Endodermal cell (in vitro differentiated cells): ENCODE measurements at regions not wholly inside any gene's neighbourhood (a gene's known extent, or its start where the extent isn't known, plus 50 kb on each side); places are given as distances from the start of the nearest gene placed in this dataset.

Experiments used
- DNase-seq: peaks from one replicate; pipeline ENCODE4 v3.0.0-alpha.2; 2017
- H3K27ac ChIP-seq: 2 replicates; pipeline ENCODE4 v1.5.1; 2013; ENCODE audit warnings: mild to moderate bottlenecking, low read depth, low read length, moderate library complexity
- H3K27me3 ChIP-seq: 2 replicates; pipeline ENCODE4 v1.6.1; 2013; ENCODE audit warnings: mild to moderate bottlenecking, low read length, moderate library complexity; ENCODE audit not compliant: insufficient read depth, control insufficient read depth, poor library complexity, severe bottlenecking
- H3K36me3 ChIP-seq: 2 replicates; pipeline ENCODE4 v1.7.0; 2013; ENCODE audit warnings: mild to moderate bottlenecking, low read length, moderate library complexity; ENCODE audit not compliant: control insufficient read depth, insufficient read depth
- H3K4me1 ChIP-seq: one replicate; pipeline ENCODE4 v1.7.0; 2013; ENCODE audit warnings: low read length; ENCODE audit not compliant: control insufficient read depth, insufficient read depth
- H3K4me3 ChIP-seq: 2 replicates; pipeline ENCODE4 v1.5.1; 2013; ENCODE audit warnings: mild to moderate bottlenecking, low read length, moderate library complexity
- H3K9ac ChIP-seq: 2 replicates; pipeline ENCODE4 v1.6.1; 2013; ENCODE audit warnings: mild to moderate bottlenecking, low read length, moderate library complexity; ENCODE audit not compliant: poor library complexity, severe bottlenecking; ENCODE audit errors: extremely low read depth
- H3K9me3 ChIP-seq: 2 replicates; pipeline ENCODE4 v1.6.1; 2013; ENCODE audit warnings: mild to moderate bottlenecking, low read length, moderate library complexity; ENCODE audit not compliant: control insufficient read depth
- H3K27ac Mint-ChIP-seq: 2 replicates; pipeline ENCODE4 v1.8.0; 2020; ENCODE audit warnings: mixed read lengths
- H3K27me3 Mint-ChIP-seq: 2 replicates; pipeline ENCODE4 v1.8.0; 2021; ENCODE audit warnings: mild to moderate bottlenecking, mixed read lengths; ENCODE audit not compliant: insufficient read depth
- H3K36me3 Mint-ChIP-seq: 2 replicates; pipeline ENCODE4 v1.8.0; 2020; ENCODE audit warnings: low read depth, mixed read lengths
- H3K4me1 Mint-ChIP-seq: 2 replicates; pipeline ENCODE4 v1.8.0; 2020; ENCODE audit warnings: mixed read lengths
- H3K4me3 Mint-ChIP-seq: 2 replicates; pipeline ENCODE4 v1.8.0; 2020; ENCODE audit warnings: mild to moderate bottlenecking, moderate library complexity, mixed read lengths
- H3K9me3 Mint-ChIP-seq: 2 replicates; pipeline ENCODE4 v1.8.0; 2020; ENCODE audit warnings: mild to moderate bottlenecking, mixed read lengths
- WGBS, 2 experiments: methylation state at CpG; one replicate each; pipeline versions ENCODE4 v1.1.5 to v1.1.7; 2013; ENCODE audit warnings: missing lambda C conversion rate in 2 of 2, mixed read lengths in 1 of 2; ENCODE audit not compliant: insufficient coverage in 1 of 2, insufficient read length in 1 of 2; 5-methylcytosine and 5-hydroxymethylcytosine counted together
- TF ChIP-seq, protein P1 (sequence below): fragments of 200-600 bp; sonication (generic); conservative IDR thresholded peaks from 2 replicates; pipeline ENCODE4 v1.5.0; 2021; ENCODE audit warnings: antibody characterized with exemption, mild to moderate bottlenecking

DNA sequence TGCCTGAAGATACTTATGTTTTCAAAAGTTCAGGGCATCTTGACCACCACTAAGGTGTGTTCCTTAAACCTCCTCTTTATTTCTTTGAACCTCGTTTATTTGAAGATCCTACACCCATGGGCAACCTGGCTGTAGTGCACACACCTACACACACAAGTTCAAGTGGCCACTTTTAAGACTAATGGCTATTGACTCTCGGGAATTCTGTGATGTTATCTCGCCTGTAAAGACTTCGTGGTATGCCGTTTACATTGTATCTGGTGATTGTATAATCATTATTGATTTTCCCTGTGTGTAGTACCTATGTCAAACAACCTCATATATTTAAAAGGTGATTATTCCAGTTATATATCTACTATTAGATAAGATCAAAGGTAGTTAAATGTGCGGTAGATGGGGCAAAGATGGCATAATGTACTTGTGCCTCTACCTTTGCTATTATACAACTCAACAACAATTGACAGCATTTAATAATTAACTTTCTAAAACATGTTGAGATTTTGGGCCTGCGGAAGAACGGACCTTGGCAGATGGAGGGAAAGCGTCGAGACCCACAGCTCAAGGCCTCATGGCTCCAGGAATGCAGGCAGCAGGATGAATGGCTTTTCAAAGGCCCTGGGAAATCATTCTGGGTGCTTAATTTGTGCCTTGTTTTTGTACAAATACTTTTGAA is 51.4 kb upstream of the IRX2 start:
- Histone ChIP-seq H3K4me1 (no peaks in the 10 kb centered on the region), H3K27ac (no peak overlapping the region), H3K36me3 (no peaks in the 10 kb centered on the region), H3K27me3 (no peaks in the 10 kb centered on the region), H3K9ac (no peak overlapping the region), H3K4me3 (no peak overlapping the region), H3K9me3 (no peaks in the 10 kb centered on the region)
- no peaks in the 10 kb centered on the region for H3K4me1 Mint-ChIP-seq
- TF ChIP-seq, protein P1, sequence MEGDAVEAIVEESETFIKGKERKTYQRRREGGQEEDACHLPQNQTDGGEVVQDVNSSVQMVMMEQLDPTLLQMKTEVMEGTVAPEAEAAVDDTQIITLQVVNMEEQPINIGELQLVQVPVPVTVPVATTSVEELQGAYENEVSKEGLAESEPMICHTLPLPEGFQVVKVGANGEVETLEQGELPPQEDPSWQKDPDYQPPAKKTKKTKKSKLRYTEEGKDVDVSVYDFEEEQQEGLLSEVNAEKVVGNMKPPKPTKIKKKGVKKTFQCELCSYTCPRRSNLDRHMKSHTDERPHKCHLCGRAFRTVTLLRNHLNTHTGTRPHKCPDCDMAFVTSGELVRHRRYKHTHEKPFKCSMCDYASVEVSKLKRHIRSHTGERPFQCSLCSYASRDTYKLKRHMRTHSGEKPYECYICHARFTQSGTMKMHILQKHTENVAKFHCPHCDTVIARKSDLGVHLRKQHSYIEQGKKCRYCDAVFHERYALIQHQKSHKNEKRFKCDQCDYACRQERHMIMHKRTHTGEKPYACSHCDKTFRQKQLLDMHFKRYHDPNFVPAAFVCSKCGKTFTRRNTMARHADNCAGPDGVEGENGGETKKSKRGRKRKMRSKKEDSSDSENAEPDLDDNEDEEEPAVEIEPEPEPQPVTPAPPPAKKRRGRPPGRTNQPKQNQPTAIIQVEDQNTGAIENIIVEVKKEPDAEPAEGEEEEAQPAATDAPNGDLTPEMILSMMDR, result no peak
- H3K27ac Mint-ChIP-seq, result no peak overlapping the region
- H3K4me3 Mint-ChIP-seq, result no peak overlapping the region
- no peaks in the 10 kb centered on the region for H3K36me3 Mint-ChIP-seq
- DNase-seq, result no peak
- no peaks in the 10 kb centered on the region for H3K9me3 Mint-ChIP-seq
- 94 to 96% methylated on average over 4 to 8 of the region's 10 CpGs for WGBS, 2 experiments
- no peaks in the 10 kb centered on the region for H3K27me3 Mint-ChIP-seq

DNA sequence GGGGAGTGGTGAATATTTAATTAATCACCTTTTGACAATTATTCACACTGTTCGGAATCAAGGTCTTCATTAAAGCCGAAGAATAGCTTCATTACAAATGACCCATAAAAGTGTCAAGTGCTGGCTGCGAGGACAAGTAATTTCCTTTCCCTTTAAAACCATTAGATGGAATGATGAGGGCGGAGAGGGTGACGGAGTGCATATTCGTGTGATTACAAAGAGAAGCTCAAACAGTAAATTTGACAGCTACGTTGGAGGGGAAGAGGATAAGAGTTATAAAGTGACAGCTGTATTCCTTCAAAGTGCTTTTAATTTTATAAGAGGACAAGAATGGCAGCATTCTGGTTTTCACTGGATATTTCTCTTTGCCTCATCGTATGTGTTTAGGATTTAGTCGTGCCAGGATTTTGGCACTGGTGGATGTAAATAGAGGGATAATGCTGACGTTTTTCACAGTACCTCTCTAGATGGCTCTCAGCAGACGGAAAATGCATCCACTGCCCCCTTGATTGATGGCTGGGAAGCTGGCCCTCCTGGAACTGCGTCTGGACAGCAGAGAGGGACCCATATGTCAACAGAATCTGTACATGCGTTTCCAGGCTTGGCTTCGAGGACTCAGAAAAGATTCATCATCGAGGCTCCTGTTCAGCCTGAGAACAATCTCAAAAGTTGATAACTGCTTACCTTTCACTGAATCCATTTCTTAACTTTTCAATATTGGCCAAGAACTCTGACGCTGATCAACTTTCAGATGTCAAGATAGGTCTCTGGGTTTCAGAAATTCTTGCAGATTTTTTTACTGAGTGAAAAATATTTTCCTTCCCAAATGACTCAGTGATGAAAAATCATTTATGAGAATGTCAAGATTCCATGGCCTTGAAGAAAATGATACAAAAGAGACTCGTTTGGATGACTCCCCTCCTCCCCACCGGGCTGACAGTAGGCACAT is 50.4 kb upstream of the IRX2 start:
- no peaks in the 10 kb centered on the region for H3K36me3 ChIP-seq
- no peak overlapping the region for H3K27ac ChIP-seq
- H3K4me1 ChIP-seq, result no peaks in the 10 kb centered on the region
- no peak overlapping the region for H3K4me3 ChIP-seq
- no peaks in the 10 kb centered on the region for H3K9me3 ChIP-seq
- H3K9ac ChIP-seq, result no peak overlapping the region
- DNase-seq, result no peak
- Mint-ChIP-seq H3K27me3 (no peaks in the 10 kb centered on the region), H3K36me3 (no peaks in the 10 kb centered on the region), H3K4me1 (no peaks in the 10 kb centered on the region), H3K27ac (no peak overlapping the region), H3K9me3 (no peaks in the 10 kb centered on the region), H3K4me3 (no peak overlapping the region)
- 80 to 82% methylated on average over 17 to 18 of the region's 18 CpGs for WGBS, 2 experiments
- TF ChIP-seq, protein P1, result no peak
- H3K27me3 ChIP-seq, result no peaks in the 10 kb centered on the region
